ENCODE measurements at regions not wholly inside any gene's neighbourhood (a gene's known extent, or its start where the extent isn't known, plus 50 kb on each side); places are given as distances from the start of the nearest gene placed in this dataset.

- no peak for DNase-seq
Measured at GRCh38 chr2:34121076-34121475, 522.0 kb upstream of the FAM98A start.

DNA sequence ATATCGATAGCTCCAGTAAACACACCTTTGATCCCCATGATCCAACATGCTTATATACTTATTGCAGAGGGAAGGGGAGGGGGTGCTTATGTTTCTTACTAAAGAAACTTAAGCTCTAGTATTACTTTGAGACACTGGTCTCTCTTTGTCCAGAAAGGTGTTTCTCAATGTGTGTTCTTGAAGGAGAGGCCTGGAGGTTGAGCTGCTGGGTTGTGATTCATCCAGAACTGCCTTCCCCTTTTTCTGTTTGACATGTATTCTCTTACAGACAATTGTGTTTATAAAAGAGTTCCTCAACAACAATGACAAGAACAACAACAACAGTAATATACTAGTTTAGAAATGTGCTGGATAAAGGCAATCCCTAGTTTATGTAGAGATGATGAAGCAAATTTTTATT lies 516.0 kb upstream of the FAM98A start:
- Histone ChIP-seq H3K27ac (no peak overlapping the region), H3K27me3 (no peaks in the 10 kb centered on the region), H3K4me3 (no peak overlapping the region), H3K9me3 (no peaks in the 10 kb centered on the region), H3K4me1 (no peaks in the 10 kb centered on the region), H3K36me3 (no peaks in the 10 kb centered on the region)
- TF ChIP-seq CTCF (IDR thresholded peaks at IDR 0.05) (no peak), POLR2A (IDR thresholded peaks at IDR 0.05) (no peak)
- no peak for DNase-seq

More at GRCh38 chr2:34121076-34121475, 522.0 kb upstream of the FAM98A start:
- no peak overlapping the region for H3K4me3 ChIP-seq
- TF ChIP-seq POLR2A (IDR thresholded peaks at IDR 0.05) (no peak), CTCF (IDR thresholded peaks at IDR 0.05) (no peak)
- no peaks in the 10 kb centered on the region for H3K27me3 ChIP-seq
- no peaks in the 10 kb centered on the region for H3K4me1 ChIP-seq
- no peaks in the 10 kb centered on the region for H3K36me3 ChIP-seq
- no peaks in the 10 kb centered on the region for H3K9me3 ChIP-seq
- H3K27ac ChIP-seq, result no peak overlapping the region

DNA sequence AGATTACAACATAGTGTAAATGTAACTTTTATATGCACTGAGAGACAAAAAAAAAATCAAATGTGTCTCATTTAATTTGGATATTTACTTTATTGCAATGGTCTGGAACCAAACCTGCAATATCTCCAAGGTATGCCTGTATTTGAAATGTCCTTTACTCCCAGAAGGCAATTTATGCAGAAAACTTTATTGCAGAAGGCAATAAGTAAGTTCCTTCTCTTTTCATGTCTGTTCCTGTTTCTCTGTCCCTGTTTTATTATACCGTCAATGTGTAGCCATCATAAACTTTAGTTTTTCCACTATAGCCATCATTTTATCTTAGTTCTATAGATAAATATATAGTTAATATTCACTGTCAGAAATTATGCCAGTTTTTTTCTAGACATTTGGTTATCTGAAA lies 513.1 kb upstream of the FAM98A start:
- H3K27ac ChIP-seq, result no peak overlapping the region
- no peaks in the 10 kb centered on the region for H3K27me3 ChIP-seq
- no peaks in the 10 kb centered on the region for H3K36me3 ChIP-seq
- H3K4me3 ChIP-seq, result no peak overlapping the region
- H3K9me3 ChIP-seq, result no peaks in the 10 kb centered on the region
- TF ChIP-seq CTCF (IDR thresholded peaks at IDR 0.05) (no peak), POLR2A (IDR thresholded peaks at IDR 0.05) (no peak)
- no peak for DNase-seq
- no peaks in the 10 kb centered on the region for H3K4me1 ChIP-seq

DNA sequence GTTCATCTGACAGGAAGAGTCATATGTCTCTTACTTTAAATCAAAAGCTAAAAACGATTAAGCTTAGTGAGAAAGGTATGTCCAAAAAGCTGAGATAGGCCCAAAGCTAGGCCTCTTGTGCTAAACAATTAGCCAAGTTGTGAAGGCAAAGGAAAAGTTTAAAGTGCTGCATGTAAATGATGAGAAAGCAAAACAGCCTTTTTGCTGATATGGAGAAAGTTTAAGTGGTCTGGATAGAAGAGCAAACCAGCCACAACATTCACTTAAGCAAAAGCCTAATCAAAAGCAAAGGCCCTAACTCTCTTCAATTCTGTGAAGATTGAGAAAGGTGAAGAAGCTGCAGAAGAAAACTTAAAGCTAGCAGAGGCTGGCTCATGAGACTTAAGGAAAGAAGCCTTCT lies 511.3 kb upstream of the FAM98A start:
- Histone ChIP-seq H3K27me3 (no peaks in the 10 kb centered on the region), H3K4me1 (no peaks in the 10 kb centered on the region), H3K36me3 (no peaks in the 10 kb centered on the region), H3K4me3 (no peak overlapping the region), H3K27ac (no peak overlapping the region), H3K9me3 (no peaks in the 10 kb centered on the region)
- DNase-seq, result no peak
- TF ChIP-seq POLR2A (IDR thresholded peaks at IDR 0.05) (no peak), CTCF (IDR thresholded peaks at IDR 0.05) (no peak)

GRCh38 chr2:34107811-34108210 lies 508.7 kb upstream of the FAM98A start:
- Histone ChIP-seq H3K27me3 (no peaks in the 10 kb centered on the region), H3K36me3 (no peaks in the 10 kb centered on the region), H3K9me3 (no peaks in the 10 kb centered on the region), H3K27ac (no peak overlapping the region), H3K4me1 (no peaks in the 10 kb centered on the region), H3K4me3 (no peak overlapping the region)
- TF ChIP-seq CTCF (IDR thresholded peaks at IDR 0.05) (no peak), POLR2A (IDR thresholded peaks at IDR 0.05) (no peak)
- no peak for DNase-seq
